Activated T-cell treated with anti-CD3 and anti-CD28 coated beads for 1 hour (primary cell): ENCODE measurements at regions not wholly inside any gene's neighbourhood (a gene's known extent, or its start where the extent isn't known, plus 50 kb on each side); places are given as distances from the start of the nearest gene placed in this dataset.

Source experiments
- DNase-seq: peaks from one replicate; pipeline ENCODE4 v3.0.0-alpha.2; 2020; ENCODE audit warnings: low read depth

DNA sequence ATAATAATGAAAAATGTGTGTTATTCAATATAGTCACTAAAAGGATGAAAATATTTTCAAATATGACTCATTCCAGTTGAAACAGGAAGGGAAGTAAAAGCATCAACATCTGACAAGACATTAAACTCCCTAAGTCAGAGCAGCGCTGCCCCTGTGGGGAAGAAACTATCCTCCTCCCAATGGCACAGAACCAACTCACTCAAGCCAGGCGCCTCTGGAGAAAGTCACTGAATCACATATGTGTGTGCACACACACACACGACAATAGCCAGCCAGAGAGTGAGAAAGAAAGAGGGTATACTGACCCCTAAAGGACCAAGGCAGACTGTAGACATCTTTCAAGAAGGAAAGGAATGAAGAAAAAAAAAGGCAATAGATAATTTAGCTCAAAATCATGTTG is 126.9 kb downstream of the SETD4 start:
- DNase-seq: no peak

DNA sequence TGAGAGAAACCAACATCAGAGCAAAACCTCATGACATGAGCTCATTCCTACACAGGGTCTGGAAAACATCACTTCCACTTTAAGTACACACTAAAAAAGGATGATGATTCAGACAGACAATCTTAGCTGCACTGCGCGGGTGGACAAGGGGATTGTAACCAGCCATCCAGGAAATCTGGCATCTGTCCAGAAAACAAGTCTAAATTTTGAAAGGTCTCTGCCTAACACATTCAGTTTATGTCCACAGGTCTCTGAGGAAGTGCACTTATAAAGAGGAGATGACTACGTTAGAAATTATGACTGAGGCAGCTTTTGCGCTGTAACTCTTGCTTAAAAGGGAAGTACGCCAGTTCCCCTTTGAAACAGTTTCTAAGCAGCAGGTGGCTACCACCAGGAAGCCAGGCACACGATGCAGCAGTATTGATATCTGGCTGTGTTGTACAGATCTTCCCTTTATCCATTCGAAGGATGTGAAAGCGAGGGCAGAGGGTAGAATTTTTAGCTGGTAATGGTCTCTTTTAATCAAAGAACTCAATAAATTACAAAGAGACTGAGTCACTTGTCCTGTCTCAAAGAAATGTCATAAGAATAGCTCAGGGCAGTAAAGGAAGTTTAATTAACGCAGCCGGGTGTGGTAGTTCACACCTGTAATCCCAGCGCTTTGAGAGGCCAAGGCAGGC is 128.0 kb downstream of the SETD4 start:
- no peak for DNase-seq

DNA sequence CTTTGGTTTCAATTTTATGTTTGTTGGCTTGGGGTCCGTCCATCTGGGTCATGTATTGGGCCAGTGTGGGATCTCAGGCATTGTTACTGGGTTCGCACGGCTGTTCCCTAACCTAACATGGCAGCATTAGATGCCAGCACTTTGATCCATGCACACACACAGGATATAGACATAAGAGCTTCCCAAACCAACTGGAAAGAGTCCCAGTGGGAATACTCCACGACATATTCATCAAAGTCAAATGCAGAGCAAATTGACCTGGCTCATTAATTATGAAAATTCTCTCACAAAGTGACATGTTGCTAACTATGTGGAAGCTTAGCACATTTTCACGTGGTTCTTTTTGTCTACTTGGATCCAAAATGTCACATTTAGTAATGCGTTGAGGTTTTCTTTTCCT is 130.4 kb downstream of the SETD4 start:
- no peak for DNase-seq

DNA sequence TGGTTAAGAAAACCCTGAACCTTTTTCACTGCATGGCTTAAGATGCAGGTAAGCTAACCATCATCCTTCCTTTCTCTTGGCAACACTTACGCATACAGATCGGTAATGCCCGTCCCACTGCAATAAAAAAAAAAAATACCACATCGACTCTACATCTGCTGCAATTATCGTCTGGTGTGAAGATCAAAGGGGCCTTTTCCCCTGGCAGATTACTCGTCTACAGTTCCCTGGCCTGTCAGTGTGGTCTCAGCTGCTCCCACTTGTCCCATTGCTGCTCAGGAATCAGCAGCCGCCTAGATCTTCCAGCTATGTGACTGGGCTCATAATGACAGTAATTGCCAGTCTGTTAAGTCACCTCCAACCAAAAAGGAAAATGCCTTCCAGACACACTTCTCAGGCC is 133.1 kb downstream of the SETD4 start:
- DNase-seq: no peak

DNA sequence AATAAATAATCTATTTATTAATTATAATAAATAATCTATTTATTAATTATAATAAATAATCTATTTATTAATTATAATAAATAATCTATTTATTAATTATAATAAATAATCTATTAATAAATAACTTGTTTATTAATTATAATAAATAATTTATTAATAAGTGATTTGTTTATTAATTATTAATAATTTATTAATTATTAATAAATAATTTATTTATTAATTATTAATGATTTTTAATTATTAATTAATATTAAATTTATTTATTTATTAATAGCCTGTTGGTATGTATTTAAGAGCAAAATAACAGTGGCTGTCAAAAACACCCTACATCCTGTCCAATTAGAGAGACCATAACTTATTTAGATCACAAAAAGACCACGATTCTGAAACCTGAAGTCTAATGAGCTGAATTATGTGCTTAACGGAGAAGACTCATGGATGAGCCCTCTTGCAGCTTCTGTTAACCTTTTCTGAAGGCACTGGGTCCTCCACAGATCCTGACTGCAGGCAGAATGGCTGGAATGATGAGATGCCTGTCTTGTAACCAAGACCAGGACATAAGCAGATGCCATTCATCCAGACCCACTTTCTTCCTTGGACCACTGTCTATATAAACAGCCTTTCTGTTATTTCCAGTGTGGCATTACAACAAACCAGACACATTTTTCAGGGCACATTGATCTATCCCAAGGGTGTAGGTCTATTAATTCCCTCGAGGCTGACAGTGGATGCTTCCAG is 134.2 kb downstream of the SETD4 start:
- DNase-seq: no peak

DNA sequence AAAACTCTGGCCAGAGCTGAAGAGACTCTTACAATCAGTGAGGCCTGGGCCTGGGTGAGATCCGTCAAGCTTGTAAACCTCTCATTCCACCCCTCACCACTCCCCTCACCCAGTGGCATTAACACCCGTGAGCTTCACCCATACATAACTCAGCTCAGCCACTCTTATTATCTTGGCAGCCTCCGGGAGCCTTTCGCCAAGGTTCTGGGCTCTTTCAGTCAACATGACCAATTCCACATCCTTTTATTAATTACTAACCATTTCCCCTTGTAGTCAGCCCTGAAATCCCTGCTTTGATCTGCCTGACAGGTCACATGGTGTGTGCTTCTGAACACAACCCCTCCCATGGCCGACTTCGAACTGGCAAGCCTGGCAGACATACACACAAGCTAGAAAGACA is 134.8 kb downstream of the SETD4 start:
- DNase-seq: no peak

DNA sequence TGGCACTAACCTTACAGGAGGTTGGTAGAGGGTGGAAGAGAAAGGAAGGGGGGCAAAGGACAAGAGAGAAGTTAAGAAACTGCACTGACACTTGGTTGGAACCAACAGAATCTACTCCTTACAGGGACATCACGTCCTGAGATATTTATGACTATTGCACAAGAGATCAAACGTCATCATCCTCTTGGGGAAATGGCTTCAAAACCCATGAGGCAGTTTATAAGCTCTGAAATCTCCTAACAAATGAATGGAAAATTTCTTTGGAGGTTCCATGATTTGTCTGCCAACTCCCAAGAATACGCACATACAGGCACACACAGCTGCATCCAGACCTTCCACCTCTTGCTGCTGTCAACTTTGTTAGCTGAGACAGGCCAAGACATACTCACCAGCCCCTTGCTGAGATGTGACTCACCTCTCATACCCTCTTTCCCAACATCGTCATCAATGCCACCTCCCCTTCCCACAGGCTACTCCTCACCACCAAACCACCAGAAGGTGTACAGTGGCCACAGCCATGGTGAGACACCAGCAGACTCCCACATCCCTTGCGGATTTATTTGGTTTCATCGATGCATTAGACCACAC is 135.5 kb downstream of the SETD4 start:
- DNase-seq: no peak

DNA sequence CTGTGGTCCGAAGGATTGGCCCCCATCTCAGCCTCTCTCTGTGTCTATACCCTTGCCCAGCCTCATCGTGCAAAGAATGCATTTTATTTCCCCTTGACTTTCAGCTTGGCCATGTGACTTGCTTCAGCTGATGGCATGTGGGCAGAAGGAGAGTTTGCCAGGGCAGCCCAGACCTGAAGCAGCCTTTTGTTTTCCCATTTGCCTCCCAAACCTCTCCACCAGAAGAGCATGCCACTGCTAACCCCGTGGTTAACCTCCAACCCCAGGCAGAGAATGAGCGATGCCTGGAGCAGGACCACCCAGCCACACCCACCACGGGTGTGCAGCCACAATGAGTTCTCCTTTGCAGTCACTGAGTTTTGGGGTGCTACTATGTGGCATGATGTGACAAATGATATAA is 136.4 kb downstream of the SETD4 start:
- no peak for DNase-seq

DNA sequence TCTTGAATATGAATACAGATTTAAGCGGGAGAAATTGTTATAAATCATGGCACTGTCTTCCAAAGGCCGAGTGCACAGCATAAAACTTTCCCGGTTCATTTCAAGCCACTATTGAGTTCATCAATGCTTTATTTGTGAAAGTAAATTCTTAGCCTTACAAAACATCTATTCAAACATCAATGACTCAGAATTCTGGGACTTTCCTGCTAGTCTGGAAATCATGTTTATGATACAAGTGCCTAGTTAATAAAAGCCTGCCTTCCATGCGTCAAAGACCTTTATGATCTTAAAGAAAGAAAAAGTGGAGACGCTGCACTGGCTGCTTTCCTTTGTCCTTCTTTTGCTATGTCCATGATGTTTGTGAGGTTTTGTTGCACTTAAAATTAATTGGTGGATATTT is 137.7 kb downstream of the SETD4 start:
- no peak for DNase-seq

DNA sequence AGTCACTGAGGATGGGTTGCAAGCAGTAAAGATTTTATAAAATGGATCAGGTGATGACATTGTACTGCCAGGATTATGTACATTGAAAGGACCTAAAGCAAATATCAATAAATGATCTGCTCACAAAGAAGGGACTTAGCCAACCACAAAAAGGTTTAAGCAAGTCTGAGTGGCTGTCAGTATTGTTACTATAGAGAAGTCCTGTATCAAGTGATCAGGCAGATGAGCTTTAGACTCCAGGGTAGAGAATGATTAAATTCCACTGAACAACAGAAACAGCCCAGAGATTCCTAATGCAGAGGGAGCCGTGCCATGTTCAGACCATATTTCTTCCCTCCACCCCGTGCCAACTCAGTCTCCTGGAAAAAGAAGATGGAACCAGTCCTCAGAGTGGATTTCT is 138.9 kb downstream of the SETD4 start:
- DNase-seq: no peak

DNA sequence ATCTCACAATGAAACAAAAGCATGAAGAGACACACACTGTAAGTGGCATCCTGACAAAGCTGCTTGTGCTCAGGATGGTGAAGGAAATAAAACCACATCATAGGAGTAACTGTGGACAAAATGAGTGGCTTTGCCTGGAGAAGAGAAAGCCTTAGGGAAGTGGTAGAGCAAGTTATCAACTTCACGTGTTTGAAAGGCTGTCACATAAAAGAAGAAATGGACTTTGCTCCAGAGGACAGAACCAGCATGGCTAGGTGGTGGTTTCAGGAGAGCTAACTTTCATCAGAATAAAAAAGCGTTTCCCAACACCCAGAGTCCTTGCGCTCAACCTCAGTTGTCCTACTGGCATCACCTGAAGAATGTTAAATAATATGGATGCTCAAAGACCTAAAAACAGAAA is 139.9 kb downstream of the SETD4 start:
- DNase-seq: no peak

DNA sequence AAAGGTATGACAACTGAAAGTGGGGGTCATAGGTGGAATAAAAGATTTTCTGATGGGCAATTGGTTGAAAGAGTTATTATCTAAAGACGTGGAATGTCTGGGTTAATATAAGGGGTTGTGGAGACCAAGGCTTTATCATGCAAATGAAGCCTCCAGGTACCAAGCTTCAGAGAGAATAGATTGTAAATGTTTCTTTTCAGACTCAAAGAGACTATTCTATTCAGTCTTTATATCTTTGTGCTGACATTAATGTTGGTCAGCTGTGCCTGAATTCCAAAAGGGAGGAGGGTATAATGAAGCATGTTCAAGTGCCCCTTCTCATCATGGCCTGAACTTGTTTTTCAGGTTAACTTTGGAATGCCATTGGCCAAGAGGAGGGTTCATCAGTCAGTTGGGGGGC is 145.3 kb downstream of the SETD4 start:
- no peak for DNase-seq

DNA sequence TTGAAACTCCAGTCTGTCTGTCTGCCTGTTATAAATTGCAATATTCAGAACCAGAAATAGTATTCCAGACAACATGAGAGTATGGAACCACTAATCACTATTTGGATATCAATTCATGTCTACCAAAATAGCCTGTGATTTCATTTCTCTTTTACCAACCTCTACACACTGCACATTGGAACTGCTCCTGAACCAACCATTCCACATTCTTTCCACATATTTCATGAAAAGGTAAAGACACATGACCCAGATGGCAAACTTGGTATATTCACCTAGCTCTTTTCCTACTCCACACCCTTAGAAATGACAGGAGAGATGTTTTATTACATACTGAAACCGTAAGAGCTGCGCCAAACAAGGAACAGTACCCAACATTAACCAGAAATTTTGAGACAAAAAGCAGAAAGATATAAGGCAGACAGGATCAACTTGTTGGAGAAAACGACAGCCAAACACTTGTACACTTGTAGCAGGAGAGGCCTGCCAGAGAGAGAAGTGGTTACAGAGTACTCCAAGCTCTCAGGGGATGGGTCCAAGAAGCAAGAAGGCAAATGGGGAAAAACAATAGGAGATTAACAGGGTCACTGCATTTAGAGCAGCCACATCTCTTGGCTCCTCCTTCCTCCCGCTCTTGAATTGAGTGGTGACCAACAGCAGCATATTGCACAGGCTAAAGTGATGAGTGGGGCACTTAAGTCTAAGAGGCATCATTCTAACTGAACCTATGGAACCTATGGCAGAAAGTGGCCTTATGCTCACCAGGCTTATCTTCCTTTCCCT is 148.7 kb downstream of the SETD4 start:
- DNase-seq: no peak

DNA sequence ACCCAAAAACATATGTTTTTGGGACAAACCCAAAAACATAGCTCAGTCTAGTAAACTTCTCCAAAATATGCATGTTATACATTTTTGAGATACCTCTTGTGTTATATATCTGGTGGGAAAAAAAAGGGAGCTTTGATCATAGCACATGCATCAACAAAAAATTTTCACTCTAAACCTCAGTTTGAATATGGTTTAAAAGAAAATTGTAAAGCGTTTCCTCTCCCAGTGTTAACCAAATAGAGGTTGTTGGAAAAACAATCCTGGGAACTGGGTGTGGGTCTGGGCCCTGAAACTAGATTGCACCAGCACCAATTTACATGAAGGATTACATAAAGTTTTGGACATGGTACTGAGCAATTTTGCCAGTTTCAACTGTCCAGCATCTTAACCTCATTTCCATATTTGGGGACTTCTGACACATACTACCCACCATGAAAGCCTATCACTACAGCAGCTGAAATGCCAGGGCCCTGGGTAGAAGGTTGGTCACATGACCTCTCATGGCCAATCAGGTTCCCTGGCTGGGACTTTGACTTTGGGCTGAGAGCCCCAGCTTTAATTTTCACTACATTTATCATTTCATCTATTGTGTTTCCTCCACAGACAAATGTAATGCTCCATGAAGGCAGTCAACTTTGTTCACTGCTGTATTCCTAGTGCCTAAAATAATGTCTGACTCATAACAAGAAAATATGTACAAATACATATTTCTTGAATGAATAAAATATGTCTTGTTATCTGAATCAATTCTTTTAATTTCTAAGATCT is 150.7 kb downstream of the SETD4 start:
- no peak for DNase-seq

DNA sequence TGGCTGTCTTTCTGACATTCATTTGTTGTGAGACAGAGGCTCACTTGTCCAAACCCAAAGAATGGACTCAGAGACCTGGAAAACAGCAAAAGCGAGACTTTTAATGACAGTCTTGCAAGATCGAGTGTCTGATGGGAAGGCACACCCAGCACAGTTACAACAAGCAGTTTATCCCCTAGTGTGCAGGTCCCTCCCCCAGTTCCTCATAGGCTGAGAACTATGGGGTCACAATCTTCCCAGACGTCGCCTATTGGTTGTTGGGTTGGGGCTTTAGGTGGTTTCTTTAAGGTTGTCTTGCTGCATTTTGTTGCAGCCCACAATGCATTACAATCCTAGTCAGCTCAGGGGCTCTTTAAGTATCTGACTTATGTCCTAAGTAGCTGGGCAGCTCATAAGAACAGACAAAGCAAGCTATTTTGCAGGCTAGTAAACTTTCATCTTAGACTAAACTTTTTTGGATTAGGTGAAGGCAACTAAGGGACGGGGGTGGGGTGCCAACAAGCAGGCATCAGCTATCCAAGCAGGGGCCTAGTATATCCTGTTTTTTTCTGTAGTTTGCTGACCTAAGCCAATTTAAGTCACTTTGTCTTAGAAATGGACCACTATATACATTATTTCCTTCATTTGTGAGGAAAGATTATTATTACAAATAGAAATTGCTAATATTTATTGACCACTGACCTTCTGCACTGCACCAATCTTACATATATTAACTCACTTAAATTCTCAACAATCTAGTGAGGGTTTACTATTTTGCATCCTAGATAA is 151.8 kb downstream of the SETD4 start:
- no peak for DNase-seq

DNA sequence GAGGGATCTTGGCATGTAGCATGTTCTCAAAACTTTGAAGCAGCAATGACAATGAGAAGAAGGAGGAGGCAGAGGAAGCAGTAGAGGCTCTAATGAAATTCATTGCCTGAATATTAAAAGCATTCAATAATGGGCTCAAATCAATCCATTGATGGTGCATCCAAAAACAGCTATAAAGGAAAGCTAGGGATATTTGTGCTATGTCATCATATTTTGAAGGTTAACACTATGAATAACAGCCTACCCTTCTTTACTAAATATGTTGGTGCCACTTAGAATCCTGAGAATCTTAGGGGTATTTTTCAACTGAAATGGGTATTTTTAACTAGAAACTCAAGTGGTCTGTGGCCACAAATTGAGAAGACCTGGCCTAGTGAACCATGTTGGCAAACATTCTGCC is 153.7 kb downstream of the SETD4 start:
- no peak for DNase-seq

DNA sequence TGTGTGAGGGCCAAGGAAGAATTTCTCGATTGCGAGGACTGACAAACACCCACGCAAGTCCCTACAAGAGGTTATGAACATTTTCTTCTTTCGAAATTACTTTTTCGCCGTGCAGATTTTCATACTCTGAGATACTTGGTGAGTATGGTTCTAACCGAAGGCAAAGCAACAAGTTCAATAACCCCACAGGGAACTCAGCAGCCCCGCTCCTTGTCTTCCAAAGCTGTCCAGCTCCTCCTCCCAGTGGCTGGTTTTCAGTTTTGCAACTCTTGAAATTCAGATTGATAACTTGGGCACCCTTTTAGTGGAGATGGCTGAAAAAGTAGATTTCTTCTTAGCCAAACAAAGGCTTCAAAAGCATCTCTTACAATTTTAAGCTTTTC is 154.4 kb downstream of the SETD4 start:
- DNase-seq: no peak

DNA sequence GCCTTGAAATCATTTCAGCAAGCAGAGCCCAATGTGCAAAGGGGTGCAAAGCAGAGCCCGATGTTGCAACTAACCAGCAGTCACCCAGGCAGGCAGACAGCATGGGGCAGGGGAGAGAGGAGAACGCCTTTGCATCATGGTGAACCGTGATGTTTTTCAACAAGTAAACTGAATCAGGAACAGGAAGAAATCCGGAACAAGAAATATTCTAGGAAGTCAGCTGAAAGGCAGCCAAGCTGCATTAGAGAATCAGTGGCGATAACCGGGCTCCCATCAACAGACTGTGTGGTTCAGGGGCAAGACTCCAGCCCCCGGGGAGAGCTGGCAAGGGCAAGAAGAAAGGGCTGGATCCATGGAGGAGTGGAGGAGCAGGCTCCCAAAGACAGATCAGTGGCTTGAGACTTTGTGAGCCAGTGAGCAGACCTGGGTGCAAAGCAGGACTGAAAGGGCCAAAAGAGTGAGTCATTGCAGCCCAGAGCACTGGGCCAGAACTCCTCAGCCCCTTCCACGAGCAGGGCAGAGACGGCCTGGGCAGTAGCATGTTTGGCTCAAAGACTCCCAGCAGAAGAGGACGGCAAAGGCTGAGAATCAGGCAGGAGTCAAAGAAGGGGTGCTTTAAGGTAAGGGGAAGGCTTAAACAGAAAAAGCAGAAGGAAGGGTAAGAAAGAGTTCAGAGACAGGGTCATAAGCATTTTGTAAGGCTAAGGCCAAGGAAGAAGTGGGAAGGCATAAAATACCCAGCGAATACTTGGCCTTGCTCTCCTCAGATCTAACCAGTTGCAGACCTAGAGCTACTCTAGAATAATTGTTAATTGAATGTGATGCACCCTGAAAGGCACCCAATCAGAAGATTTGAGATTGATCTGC is 155.0 kb downstream of the SETD4 start:
- DNase-seq: no peak

DNA sequence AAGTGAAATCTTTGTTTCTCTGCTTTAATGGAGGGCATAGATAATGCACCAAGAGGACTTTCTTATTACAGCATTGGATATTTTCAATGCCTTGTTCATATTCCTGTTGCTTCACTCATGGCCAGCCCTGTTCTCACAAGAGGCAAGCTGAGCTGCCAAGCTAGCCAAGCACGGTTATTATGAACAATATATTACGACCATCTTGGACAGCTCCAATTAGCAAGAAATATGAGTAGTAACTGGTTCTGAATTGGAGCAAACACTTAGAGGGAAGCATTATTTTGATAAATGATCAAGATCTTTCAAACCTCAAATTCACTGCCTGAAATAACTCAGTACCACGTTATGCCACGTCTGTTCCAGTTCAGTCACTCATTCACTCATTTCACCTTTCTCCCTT is 159.8 kb downstream of the SETD4 start:
- no peak for DNase-seq

DNA sequence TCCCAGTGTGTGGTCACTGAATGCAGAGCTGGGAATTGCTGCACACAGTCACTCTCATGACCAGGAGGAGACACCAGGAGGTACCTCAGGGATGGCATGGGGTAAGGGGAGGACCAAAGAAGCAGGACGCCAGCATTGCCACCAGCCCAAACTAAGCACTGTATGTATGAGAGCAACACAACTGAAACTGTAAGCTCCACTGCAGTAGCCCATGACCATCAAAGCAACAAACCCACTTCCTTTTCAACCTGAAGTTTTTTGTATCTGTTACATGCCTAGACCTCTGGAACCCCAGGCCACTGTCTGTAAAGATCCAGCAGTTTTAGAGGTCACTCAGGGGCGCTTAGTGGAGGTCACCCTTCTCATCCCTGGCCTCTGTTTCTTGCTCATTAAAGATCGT is 164.3 kb downstream of the SETD4 start:
- DNase-seq: no peak
